Loucy (cell line): ENCODE measurements at regions not wholly inside any gene's neighbourhood (a gene's known extent, or its start where the extent isn't known, plus 50 kb on each side); places are given as distances from the start of the nearest gene placed in this dataset.
A peak's percentile ranks its signal among the peaks of the same experiment; 100 is the strongest.

Experiments used
- H2AFZ ChIP-seq: fragments of 200-600 bp; sonication (generic); 2 replicates; pipeline ENCODE4 v1.6.0; 2016; ENCODE audit warnings: antibody characterized with exemption, mild to moderate bottlenecking, low read length, moderate library complexity
- H3F3A ChIP-seq: fragments of 200-600 bp; 2 replicates; pipeline ENCODE4 v1.6.0; 2016; ENCODE audit warnings: antibody characterized with exemption, low read depth, mild to moderate bottlenecking
- H3K27me3 ChIP-seq: fragments of 200-600 bp; sonication (generic); 2 replicates; pipeline ENCODE4 v1.6.1; 2014; ENCODE audit warnings: low read length, mild to moderate bottlenecking; ENCODE audit not compliant: insufficient read depth, poor library complexity, severe bottlenecking
- H3K36me3 ChIP-seq: fragments of 200-600 bp; sonication (generic); 2 replicates; pipeline ENCODE4 v1.6.1; 2016; ENCODE audit warnings: low read length; ENCODE audit not compliant: insufficient read depth
- H3K4me1 ChIP-seq: fragments of 200-600 bp; sonication (generic); 2 replicates; pipeline ENCODE4 v1.5.1; 2014; ENCODE audit warnings: low read length, mild to moderate bottlenecking; ENCODE audit not compliant: insufficient read depth, poor library complexity, severe bottlenecking
- H3K4me2 ChIP-seq: fragments of 200-600 bp; sonication (generic); 2 replicates; pipeline ENCODE4 v1.6.0; 2014; ENCODE audit warnings: antibody characterized with exemption, low read length, low read depth, mild to moderate bottlenecking; ENCODE audit not compliant: poor library complexity, severe bottlenecking
- H3K4me3 ChIP-seq: fragments of 200-600 bp; sonication (generic); 2 replicates; pipeline ENCODE4 v1.5.1; 2014; ENCODE audit warnings: low read length, mild to moderate bottlenecking, mixed read lengths; ENCODE audit not compliant: poor library complexity, severe bottlenecking
- H3K79me2 ChIP-seq: fragments of 200-600 bp; sonication (generic); 2 replicates; pipeline ENCODE4 v1.6.1; 2014; ENCODE audit warnings: low read length; ENCODE audit not compliant: insufficient read depth
- H3K9ac ChIP-seq: fragments of 200-600 bp; sonication (generic); 2 replicates; pipeline ENCODE4 v1.6.0; 2014; ENCODE audit warnings: mild to moderate bottlenecking, low read depth, low read length, moderate library complexity; ENCODE audit not compliant: poor library complexity, severe bottlenecking
- H3K9me2 ChIP-seq: fragments of 200-600 bp; sonication (generic); replicated peaks from 2 replicates; pipeline ENCODE4 v1.6.1; 2016; ENCODE audit warnings: low read depth, low read length, mixed read lengths
- H3K9me3 ChIP-seq: fragments of 200-600 bp; sonication (generic); 2 replicates; pipeline ENCODE4 v1.6.1; 2014; ENCODE audit warnings: mild to moderate bottlenecking, antibody characterized with exemption, low read length, low read depth; ENCODE audit not compliant: insufficient read depth
- H4K20me1 ChIP-seq: fragments of 200-600 bp; sonication (generic); 2 replicates; pipeline ENCODE4 v1.6.0; 2014; ENCODE audit warnings: antibody characterized with exemption, low read length, mild to moderate bottlenecking; ENCODE audit not compliant: insufficient read depth, poor library complexity, severe bottlenecking
- EZH2phosphoT487 ChIP-seq: fragments of 200-600 bp; IDR thresholded peaks from 2 replicates; pipeline ENCODE4 v1.6.1; 2018; ENCODE audit warnings: antibody characterized with exemption, mild to moderate bottlenecking, moderate library complexity, borderline replicate concordance
- TF ChIP-seq, protein P1 (sequence below): fragments of 200-600 bp; sonication (generic); conservative IDR thresholded peaks from 2 replicates; pipeline ENCODE4 v1.5.1; 2014; ENCODE audit warnings: mild to moderate bottlenecking, antibody characterized with exemption, low read length

DNA sequence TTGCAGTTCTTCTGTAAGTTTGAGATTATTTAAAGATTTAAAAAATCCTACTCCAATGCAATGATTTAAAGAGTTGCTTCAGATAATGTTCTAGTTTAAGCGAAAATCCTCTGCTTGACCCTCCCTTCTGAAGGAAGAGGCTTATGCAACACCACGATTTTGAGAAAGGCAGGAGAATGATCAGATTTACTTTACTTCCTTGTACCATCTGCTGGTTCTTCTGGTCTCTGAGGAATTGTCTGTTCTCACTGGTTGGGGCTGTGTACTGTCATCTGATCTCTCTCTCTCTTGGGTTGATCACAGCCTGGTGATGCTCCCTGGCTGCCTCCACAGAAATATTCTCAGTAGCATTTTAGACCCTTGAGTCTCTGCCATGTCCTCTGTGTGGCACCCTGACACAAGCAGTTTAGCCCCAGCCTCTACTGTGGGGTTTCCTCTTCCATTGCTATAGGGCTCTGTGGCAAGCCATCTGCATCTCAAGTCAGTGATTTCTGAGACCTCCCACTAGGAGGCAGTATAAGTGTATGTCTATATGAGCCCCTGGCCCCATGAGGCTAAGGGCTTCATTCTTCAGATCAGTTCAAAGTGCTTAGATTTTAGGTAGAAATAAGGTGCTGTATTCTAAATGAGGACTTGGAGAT is 50.8 kb upstream of the PLAAT1 start:
- Histone ChIP-seq H3K79me2 (no peaks in the 10 kb centered on the region), H3K4me1 (no peaks in the 10 kb centered on the region), H4K20me1 (no peaks in the 10 kb centered on the region), H3K36me3 (no peaks in the 10 kb centered on the region), H3K9me3 (no peaks in the 10 kb centered on the region), H3K4me3 (no peak overlapping the region), H3F3A (no peaks in the 10 kb centered on the region), H2AFZ (no peak overlapping the region), H3K4me2 (no peak overlapping the region), H3K9ac (no peak overlapping the region), H3K9me2 (no peaks in the 10 kb centered on the region), H3K27me3 (no peaks in the 10 kb centered on the region)
- no peak for TF ChIP-seq EZH2phosphoT487
- TF ChIP-seq, protein P1, sequence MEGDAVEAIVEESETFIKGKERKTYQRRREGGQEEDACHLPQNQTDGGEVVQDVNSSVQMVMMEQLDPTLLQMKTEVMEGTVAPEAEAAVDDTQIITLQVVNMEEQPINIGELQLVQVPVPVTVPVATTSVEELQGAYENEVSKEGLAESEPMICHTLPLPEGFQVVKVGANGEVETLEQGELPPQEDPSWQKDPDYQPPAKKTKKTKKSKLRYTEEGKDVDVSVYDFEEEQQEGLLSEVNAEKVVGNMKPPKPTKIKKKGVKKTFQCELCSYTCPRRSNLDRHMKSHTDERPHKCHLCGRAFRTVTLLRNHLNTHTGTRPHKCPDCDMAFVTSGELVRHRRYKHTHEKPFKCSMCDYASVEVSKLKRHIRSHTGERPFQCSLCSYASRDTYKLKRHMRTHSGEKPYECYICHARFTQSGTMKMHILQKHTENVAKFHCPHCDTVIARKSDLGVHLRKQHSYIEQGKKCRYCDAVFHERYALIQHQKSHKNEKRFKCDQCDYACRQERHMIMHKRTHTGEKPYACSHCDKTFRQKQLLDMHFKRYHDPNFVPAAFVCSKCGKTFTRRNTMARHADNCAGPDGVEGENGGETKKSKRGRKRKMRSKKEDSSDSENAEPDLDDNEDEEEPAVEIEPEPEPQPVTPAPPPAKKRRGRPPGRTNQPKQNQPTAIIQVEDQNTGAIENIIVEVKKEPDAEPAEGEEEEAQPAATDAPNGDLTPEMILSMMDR = peak; percentile 69
